Inflammatory macrophage (primary cell): ENCODE measurements at regions not wholly inside any gene's neighbourhood (a gene's known extent, or its start where the extent isn't known, plus 50 kb on each side); places are given as distances from the start of the nearest gene placed in this dataset.

ENCODE experiments used
- DNase-seq, 2 donors: peaks; one replicate each; pipeline ENCODE4 v3.0.0-alpha.2; 2020 to 2022

GRCh38 chr21:35328856-35329455 is 279.9 kb upstream of the RUNX1 start:
- no peak for DNase-seq

GRCh38 chr21:35326677-35327076 is 277.6 kb upstream of the RUNX1 start:
- no peak for DNase-seq

GRCh38 chr21:35325953-35326352 is 276.9 kb upstream of the RUNX1 start:
- DNase-seq, result no peak

- no peak for DNase-seq
Measured at GRCh38 chr21:35324372-35325220, 275.5 kb upstream of the RUNX1 start.

- no peak for DNase-seq
Measured at GRCh38 chr21:35323947-35324346, 274.8 kb upstream of the RUNX1 start.

- no peak for DNase-seq
Measured at GRCh38 chr21:35321322-35322200, 272.5 kb upstream of the RUNX1 start.

- no peak for DNase-seq
Measured at GRCh38 chr21:35319684-35320283, 270.7 kb upstream of the RUNX1 start.

- no peak for DNase-seq
Measured at GRCh38 chr21:35316933-35317332, 267.8 kb upstream of the RUNX1 start.

GRCh38 chr21:35316456-35316855 is 267.4 kb upstream of the RUNX1 start:
- DNase-seq, result no peak

GRCh38 chr21:35314857-35315582 is 265.9 kb upstream of the RUNX1 start:
- no peak for DNase-seq

- no peak for DNase-seq
Measured at GRCh38 chr21:35311985-35312384, 262.9 kb upstream of the RUNX1 start.

GRCh38 chr21:35309316-35309715 is 260.2 kb upstream of the RUNX1 start:
- no peak for DNase-seq

- no peak for DNase-seq
Measured at GRCh38 chr21:35303085-35303484, 254.0 kb upstream of the RUNX1 start.

- peak; percentile 72 to 89 for DNase-seq
Measured at GRCh38 chr21:35298757-35299156, 249.7 kb upstream of the RUNX1 start.

- no peak for DNase-seq
Measured at GRCh38 chr21:35297665-35298064, 248.6 kb upstream of the RUNX1 start.

GRCh38 chr21:35294231-35294898 is 245.3 kb upstream of the RUNX1 start:
- DNase-seq, result no peak

GRCh38 chr21:35291973-35292627 is 243.0 kb upstream of the RUNX1 start:
- peak in 1 of 2 donors; percentile 56 for DNase-seq

GRCh38 chr21:35291034-35291433 is 241.9 kb upstream of the RUNX1 start:
- no peak for DNase-seq

- no peak for DNase-seq
Measured at GRCh38 chr21:35288238-35288637, 239.1 kb upstream of the RUNX1 start.

GRCh38 chr21:35284199-35284598 is 235.1 kb upstream of the RUNX1 start:
- DNase-seq, result no peak

GRCh38 chr21:35282944-35283343 is 233.8 kb upstream of the RUNX1 start:
- DNase-seq, result no peak
